ENCODE measurements at regions not wholly inside any gene's neighbourhood (a gene's known extent, or its start where the extent isn't known, plus 50 kb on each side); places are given as distances from the start of the nearest gene placed in this dataset.
"Not testable (repeated sequence)": the region's sequence is repeated elsewhere in the genome, so short reads cannot be mapped to it uniquely, and the experiment has no call there.

DNA sequence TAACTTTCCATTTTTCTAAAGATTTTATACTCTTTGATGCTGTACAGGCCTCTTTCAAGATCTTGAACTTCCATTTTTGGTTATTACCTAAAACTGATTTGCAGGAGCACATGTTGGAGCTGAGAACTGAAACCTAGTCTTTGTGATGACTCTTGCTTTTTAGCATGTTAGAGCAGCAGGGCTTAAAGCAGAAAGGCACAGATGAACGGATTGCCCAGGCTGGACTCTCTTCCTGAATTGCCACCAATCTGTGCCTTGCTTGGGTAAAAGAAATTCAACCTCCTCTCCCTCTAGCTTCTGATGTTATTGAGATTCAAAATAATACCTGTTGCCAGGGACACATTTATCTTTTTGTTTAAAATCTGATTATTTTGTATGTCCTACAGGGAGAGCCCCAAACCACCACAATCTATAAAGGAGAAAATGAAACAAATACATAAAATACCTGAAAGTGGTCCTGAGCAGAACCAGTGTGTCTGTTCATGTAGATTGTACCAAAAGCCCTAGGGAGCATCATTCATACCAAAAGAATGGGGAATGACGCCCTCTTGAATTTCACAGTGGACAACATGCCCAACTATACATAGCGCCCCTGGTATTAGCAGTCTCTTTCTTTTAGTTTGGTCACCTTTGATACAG is 277.0 kb upstream of the MAP2 start:
- TF ChIP-seq, protein P1, sequence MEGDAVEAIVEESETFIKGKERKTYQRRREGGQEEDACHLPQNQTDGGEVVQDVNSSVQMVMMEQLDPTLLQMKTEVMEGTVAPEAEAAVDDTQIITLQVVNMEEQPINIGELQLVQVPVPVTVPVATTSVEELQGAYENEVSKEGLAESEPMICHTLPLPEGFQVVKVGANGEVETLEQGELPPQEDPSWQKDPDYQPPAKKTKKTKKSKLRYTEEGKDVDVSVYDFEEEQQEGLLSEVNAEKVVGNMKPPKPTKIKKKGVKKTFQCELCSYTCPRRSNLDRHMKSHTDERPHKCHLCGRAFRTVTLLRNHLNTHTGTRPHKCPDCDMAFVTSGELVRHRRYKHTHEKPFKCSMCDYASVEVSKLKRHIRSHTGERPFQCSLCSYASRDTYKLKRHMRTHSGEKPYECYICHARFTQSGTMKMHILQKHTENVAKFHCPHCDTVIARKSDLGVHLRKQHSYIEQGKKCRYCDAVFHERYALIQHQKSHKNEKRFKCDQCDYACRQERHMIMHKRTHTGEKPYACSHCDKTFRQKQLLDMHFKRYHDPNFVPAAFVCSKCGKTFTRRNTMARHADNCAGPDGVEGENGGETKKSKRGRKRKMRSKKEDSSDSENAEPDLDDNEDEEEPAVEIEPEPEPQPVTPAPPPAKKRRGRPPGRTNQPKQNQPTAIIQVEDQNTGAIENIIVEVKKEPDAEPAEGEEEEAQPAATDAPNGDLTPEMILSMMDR (IDR thresholded peaks at IDR 0.05; ENCODE audit: insufficient read depth, low read depth, low read length) = no peak
- ChIA-PET POLR2A (no interaction called here), CTCF (no interaction called here)
- Histone ChIP-seq H3K27me3 (ENCODE audit: control insufficient read depth, insufficient read depth, low read length) (no peaks in the 10 kb centered on the region), H3K4me3 (ENCODE audit: low read depth, low read length) (no peak overlapping the region), H3K36me3 (ENCODE audit: control insufficient read depth, insufficient read depth, low read length) (no peaks in the 10 kb centered on the region)
- DNase-seq (ENCODE audit: low read depth) = no peak

GRCh38 chr2:209147981-209148380 is 275.9 kb upstream of the MAP2 start:
- H3K4me3 ChIP-seq (ENCODE audit: low read depth, low read length) = no peak overlapping the region
- POLR2A ChIA-PET = no interaction called here
- CTCF ChIA-PET = no interaction called here
- H3K36me3 ChIP-seq (ENCODE audit: control insufficient read depth, insufficient read depth, low read length) = no peaks in the 10 kb centered on the region
- TF ChIP-seq, protein P1 (IDR thresholded peaks at IDR 0.05; ENCODE audit: insufficient read depth, low read depth, low read length) = no peak
- no peak for DNase-seq (ENCODE audit: low read depth)
- no peaks in the 10 kb centered on the region for H3K27me3 ChIP-seq (ENCODE audit: control insufficient read depth, insufficient read depth, low read length)

GRCh38 chr2:209160800-209161588 is 262.9 kb upstream of the MAP2 start:
- Histone ChIP-seq H3K36me3 (ENCODE audit: control insufficient read depth, insufficient read depth, low read length) (no peaks in the 10 kb centered on the region), H3K4me3 (ENCODE audit: low read depth, low read length) (no peak overlapping the region), H3K27me3 (ENCODE audit: control insufficient read depth, insufficient read depth, low read length) (no peaks in the 10 kb centered on the region)
- ChIA-PET CTCF (interaction anchor here (0.6 kb wide), 1 partner anchor 72 kb away, joined by 3 read pairs; no protein-coding TSS in a partner anchor), POLR2A (no interaction called here)
- DNase-seq (ENCODE audit: low read depth) = no peak
- TF ChIP-seq, protein P1 (IDR thresholded peaks at IDR 0.05; ENCODE audit: insufficient read depth, low read depth, low read length) = no peak

GRCh38 chr2:209162129-209162528 is 261.7 kb upstream of the MAP2 start:
- no peak for DNase-seq (ENCODE audit: low read depth)
- Histone ChIP-seq H3K36me3 (ENCODE audit: control insufficient read depth, insufficient read depth, low read length) (no peaks in the 10 kb centered on the region), H3K4me3 (ENCODE audit: low read depth, low read length) (no peak overlapping the region), H3K27me3 (ENCODE audit: control insufficient read depth, insufficient read depth, low read length) (no peaks in the 10 kb centered on the region)
- CTCF ChIA-PET = no interaction called here
- POLR2A ChIA-PET = no interaction called here
- TF ChIP-seq, protein P1 (IDR thresholded peaks at IDR 0.05; ENCODE audit: insufficient read depth, low read depth, low read length) = no peak

GRCh38 chr2:209181984-209182383 is 241.9 kb upstream of the MAP2 start:
- CTCF ChIA-PET = no interaction called here
- TF ChIP-seq, protein P1 (IDR thresholded peaks at IDR 0.05; ENCODE audit: insufficient read depth, low read depth, low read length) = no peak
- no peaks in the 10 kb centered on the region for H3K36me3 ChIP-seq (ENCODE audit: control insufficient read depth, insufficient read depth, low read length)
- DNase-seq (ENCODE audit: low read depth) = no peak
- POLR2A ChIA-PET = no interaction called here
- no peaks in the 10 kb centered on the region for H3K27me3 ChIP-seq (ENCODE audit: control insufficient read depth, insufficient read depth, low read length)
- H3K4me3 ChIP-seq (ENCODE audit: low read depth, low read length) = no peak overlapping the region

- POLR2A ChIA-PET; CTCF ChIA-PET; H3K27me3 ChIP-seq (ENCODE audit: control insufficient read depth, insufficient read depth, low read length); DNase-seq (ENCODE audit: low read depth); H3K4me3 ChIP-seq (ENCODE audit: low read depth, low read length); H3K36me3 ChIP-seq (ENCODE audit: control insufficient read depth, insufficient read depth, low read length): not testable (repeated sequence)
These were observed 237.0 kb upstream of the MAP2 start for GRCh38 chr2:209186886-209187285.

Measured in BJ (cell line).